HEK293T (cell line): ENCODE measurements at regions not wholly inside any gene's neighbourhood (a gene's known extent, or its start where the extent isn't known, plus 50 kb on each side); places are given as distances from the start of the nearest gene placed in this dataset.

ENCODE experiments used
- BHLHE40 ChIP-seq: fragments of 450-650 bp; IDR thresholded peaks from 2 replicates; pipeline ENCODE4 v1.6.1; 2016; ENCODE audit warnings: mild to moderate bottlenecking, moderate library complexity, borderline replicate concordance
- CTBP1 ChIP-seq: fragments of 450-650 bp; IDR thresholded peaks from 2 replicates; pipeline ENCODE4 v1.6.1; 2016; ENCODE audit warnings: borderline replicate concordance
- ELF4 ChIP-seq: fragments of 450-650 bp; IDR thresholded peaks from 2 replicates; pipeline ENCODE4 v1.6.1; 2017; ENCODE audit warnings: antibody characterized with exemption
- FOXK2 ChIP-seq: fragments of 450-650 bp; IDR thresholded peaks from 2 replicates; pipeline ENCODE4 v1.6.1; 2016; ENCODE audit warnings: mild to moderate bottlenecking
- FOXM1 ChIP-seq: fragments of 450-650 bp; IDR thresholded peaks from 2 replicates; pipeline ENCODE4 v1.6.1; 2017; ENCODE audit warnings: mild to moderate bottlenecking, borderline replicate concordance
- HDGF ChIP-seq: fragments of 450-650 bp; IDR thresholded peaks from 2 replicates; pipeline ENCODE4 v1.6.1; 2017; ENCODE audit warnings: antibody characterized with exemption, borderline replicate concordance
- LEF1 ChIP-seq: fragments of 450-650 bp; IDR thresholded peaks from 2 replicates; pipeline ENCODE4 v1.6.1; 2017; ENCODE audit warnings: mild to moderate bottlenecking, borderline replicate concordance
- NFRKB ChIP-seq: fragments of 450-650 bp; IDR thresholded peaks from 2 replicates; pipeline ENCODE4 v1.6.1; 2016; ENCODE audit warnings: mild to moderate bottlenecking, moderate library complexity
- SUZ12 ChIP-seq: fragments of 450-650 bp; IDR thresholded peaks from 2 replicates; pipeline ENCODE4 v1.6.1; 2016; ENCODE audit warnings: mild to moderate bottlenecking
- TARDBP ChIP-seq: fragments of 450-650 bp; IDR thresholded peaks from 2 replicates; pipeline ENCODE4 v1.6.1; 2016
- ZNF384 ChIP-seq: fragments of 450-650 bp; IDR thresholded peaks from 2 replicates; pipeline ENCODE4 v1.6.1; 2016

- TF ChIP-seq BHLHE40: no peak
- TF ChIP-seq SUZ12: no peak
- no peak for TF ChIP-seq CTBP1
- no peak for TF ChIP-seq NFRKB
- TF ChIP-seq FOXK2: no peak
- TF ChIP-seq FOXM1: no peak
- TF ChIP-seq TARDBP: no peak
- TF ChIP-seq ZNF384: no peak
- TF ChIP-seq LEF1: no peak
- TF ChIP-seq ELF4: no peak
- no peak for TF ChIP-seq HDGF
These were observed 469.8 kb downstream of the KIF20B start for GRCh38 chr10:90171014-90171722.
